Loucy (cell line): ENCODE measurements at regions not wholly inside any gene's neighbourhood (a gene's known extent, or its start where the extent isn't known, plus 50 kb on each side); places are given as distances from the start of the nearest gene placed in this dataset.

Experiments used
- CTCF ChIP-seq: fragments of 200-600 bp; sonication (generic); conservative IDR thresholded peaks from 2 replicates; pipeline ENCODE4 v1.5.1; 2014; ENCODE audit warnings: mild to moderate bottlenecking, antibody characterized with exemption, low read length
- EZH2phosphoT487 ChIP-seq: fragments of 200-600 bp; IDR thresholded peaks from 2 replicates; pipeline ENCODE4 v1.6.1; 2018; ENCODE audit warnings: antibody characterized with exemption, mild to moderate bottlenecking, moderate library complexity, borderline replicate concordance

DNA sequence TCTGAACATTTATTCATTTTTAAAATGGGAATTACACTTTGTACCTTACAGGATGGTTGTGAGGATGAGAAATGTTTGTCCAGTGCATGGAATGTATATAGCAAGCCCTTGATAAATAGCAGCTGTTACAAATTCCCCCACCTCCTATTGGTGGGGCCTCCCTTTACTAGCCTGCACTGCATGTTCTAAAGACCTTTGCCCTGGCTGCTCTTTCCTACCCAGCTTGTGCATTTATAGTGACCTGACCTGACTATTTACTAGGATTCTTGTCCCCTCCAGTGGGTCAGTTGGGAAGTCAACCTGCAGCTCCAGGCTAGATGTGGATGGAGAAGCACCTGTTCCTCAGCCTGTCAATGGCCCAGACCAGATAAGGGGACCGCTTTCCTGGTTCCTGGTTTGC, 180.3 kb downstream of the HIPK3 start:
- no peak for TF ChIP-seq CTCF
- no peak for TF ChIP-seq EZH2phosphoT487
